Thymus (tissue), 11 donors: ENCODE measurements at regions not wholly inside any gene's neighbourhood (a gene's known extent, or its start where the extent isn't known, plus 50 kb on each side); places are given as distances from the start of the nearest gene placed in this dataset.

ENCODE experiments used
- DNase-seq, 9 donors: peaks; one replicate each; pipeline ENCODE4 v3.0.0-alpha.2; 2013; ENCODE audit warnings: low spot score in 9 of 9, low read depth in 6 of 9, missing footprints in 1 of 9
- H3K27ac ChIP-seq, 2 donors: one replicate each; pipeline ENCODE4 v1.5.1; 2013; ENCODE audit warnings: control low read depth in 1 of 2, low read depth in 1 of 2, low read length in 1 of 2, mild to moderate bottlenecking in 1 of 2, moderate library complexity in 1 of 2
- H3K27me3 ChIP-seq, 2 donors: one replicate each; pipeline ENCODE4 v1.5.1; 2013; ENCODE audit warnings: low read length in 1 of 2; ENCODE audit not compliant: control insufficient read depth in 2 of 2, insufficient read depth in 1 of 2
- H3K36me3 ChIP-seq, 2 donors: one replicate each; pipeline ENCODE4 v1.5.1; 2013; ENCODE audit warnings: low read length in 1 of 2, mild to moderate bottlenecking in 1 of 2, moderate library complexity in 1 of 2; ENCODE audit not compliant: control insufficient read depth in 2 of 2, insufficient read depth in 2 of 2
- H3K4me1 ChIP-seq, 2 donors: one replicate each; pipeline ENCODE4 v1.5.1; 2013; ENCODE audit warnings: low read length in 2 of 2; ENCODE audit not compliant: control insufficient read depth in 2 of 2, insufficient read depth in 2 of 2
- H3K4me3 ChIP-seq, 2 donors: one replicate each; pipeline ENCODE4 v1.5.1; 2013; ENCODE audit warnings: low read length in 2 of 2, control low read depth in 1 of 2, mild to moderate bottlenecking in 1 of 2
- H3K9me3 ChIP-seq, 2 donors: one replicate each; pipeline ENCODE4 v1.5.1; 2013; ENCODE audit warnings: low read length in 1 of 2, mild to moderate bottlenecking in 1 of 2; ENCODE audit not compliant: control insufficient read depth in 2 of 2, insufficient read depth in 1 of 2
- WGBS: extraction: QIAGEN DNeasy Blood & Tissue Kit; methylation state at CpG from one replicate; pipeline ENCODE4 v1.1.7; 2013; 5-methylcytosine and 5-hydroxymethylcytosine counted together
- donor health status: healthy.

DNA sequence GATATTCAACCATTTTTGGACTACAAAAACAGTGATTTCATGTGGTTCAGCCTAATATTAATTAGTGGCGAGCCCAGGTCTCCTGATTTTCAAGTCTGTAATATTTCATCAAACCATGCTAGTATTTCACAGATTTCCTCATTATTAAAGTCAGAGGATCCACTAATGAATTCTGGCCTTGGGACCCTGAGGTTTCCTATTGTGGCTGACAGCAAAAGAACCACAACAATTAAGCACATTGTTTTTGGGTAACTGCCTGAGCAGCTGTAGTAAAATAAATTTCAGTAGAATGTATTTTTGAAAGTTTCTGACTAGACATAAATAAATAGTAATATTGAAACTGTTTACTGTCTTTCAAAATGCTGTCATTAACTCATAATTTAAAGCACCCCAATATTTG is 630.7 kb upstream of the MMS22L start:
- Histone ChIP-seq H3K9me3 (no peaks in the 10 kb centered on the region), H3K36me3 (no peaks in the 10 kb centered on the region), H3K27me3 (no peaks in the 10 kb centered on the region), H3K4me3 (no peak overlapping the region), H3K27ac (no peak overlapping the region), H3K4me1 (no peaks in the 10 kb centered on the region)
- 84% methylated on average over 1 of the region's 1 CpG for WGBS
- no peak for DNase-seq

DNA sequence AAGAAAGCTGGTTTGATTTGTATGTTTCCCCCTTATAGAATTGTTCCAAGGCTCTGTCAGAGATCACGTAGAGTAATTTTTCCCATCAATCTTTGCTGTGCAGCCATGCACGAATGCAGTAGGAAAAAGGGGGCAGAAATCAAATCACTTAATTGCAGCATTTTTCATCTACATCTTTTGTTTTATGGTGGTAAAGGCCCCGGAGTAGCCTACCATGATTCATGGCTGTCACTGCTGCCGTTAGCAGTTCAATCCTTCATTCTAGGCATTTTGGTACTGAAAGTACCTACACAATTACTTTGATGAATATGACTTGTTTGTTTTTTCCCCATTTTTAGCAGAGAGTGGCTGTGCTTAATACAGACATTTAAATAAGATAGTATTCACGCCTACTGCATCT is 631.9 kb upstream of the MMS22L start:
- no peaks in the 10 kb centered on the region for H3K36me3 ChIP-seq
- H3K9me3 ChIP-seq: no peaks in the 10 kb centered on the region
- no peak overlapping the region for H3K4me3 ChIP-seq
- 86% methylated on average over 5 of the region's 5 CpGs for WGBS
- H3K4me1 ChIP-seq: no peaks in the 10 kb centered on the region
- no peak for DNase-seq
- no peak overlapping the region for H3K27ac ChIP-seq
- H3K27me3 ChIP-seq: no peaks in the 10 kb centered on the region

DNA sequence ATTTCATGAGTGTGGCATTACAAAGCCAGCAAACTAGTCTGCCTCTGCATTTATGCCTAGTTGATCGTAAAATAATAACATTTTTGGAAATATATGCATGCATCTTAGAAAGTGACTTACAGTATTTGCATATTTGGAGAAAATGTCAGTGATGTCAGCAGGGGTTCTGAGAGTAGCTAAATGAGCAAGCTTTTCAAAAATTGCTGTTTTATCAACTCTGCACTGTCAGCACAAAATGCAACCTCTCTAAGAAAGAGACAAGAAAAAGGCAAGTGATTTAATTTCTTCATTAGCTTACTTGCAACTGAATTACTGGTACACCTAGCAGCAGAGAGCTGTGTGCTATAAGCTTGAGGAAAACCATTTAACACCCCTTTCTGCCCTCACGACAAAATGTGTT is 632.5 kb upstream of the MMS22L start:
- H3K36me3 ChIP-seq: no peaks in the 10 kb centered on the region
- H3K4me1 ChIP-seq: no peaks in the 10 kb centered on the region
- 73% methylated on average over 2 of the region's 2 CpGs for WGBS
- H3K27me3 ChIP-seq: no peaks in the 10 kb centered on the region
- no peaks in the 10 kb centered on the region for H3K9me3 ChIP-seq
- H3K27ac ChIP-seq: no peak overlapping the region
- H3K4me3 ChIP-seq: no peak overlapping the region
- DNase-seq: no peak

DNA sequence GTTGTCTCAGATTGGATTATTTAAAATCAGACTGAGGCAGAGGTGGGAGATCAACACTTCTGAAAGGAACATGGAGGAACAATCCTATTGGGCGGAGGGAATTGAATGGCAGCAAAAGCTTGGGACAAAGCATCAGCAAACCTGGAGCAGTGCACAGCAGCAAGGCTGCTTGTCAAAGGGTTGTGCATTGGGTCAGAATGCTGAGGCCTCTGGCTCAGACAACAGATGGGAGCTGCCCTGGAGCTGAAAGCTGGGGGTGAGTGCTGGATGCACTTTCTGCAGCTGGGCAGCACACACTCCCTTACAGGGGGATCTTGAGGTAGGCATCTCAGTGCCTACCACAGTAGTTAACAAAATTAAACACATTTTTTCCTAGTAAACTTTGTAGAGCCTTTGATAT is 634.4 kb upstream of the MMS22L start:
- no peak for DNase-seq
- no peak overlapping the region for H3K4me3 ChIP-seq
- H3K9me3 ChIP-seq: no peaks in the 10 kb centered on the region
- no peaks in the 10 kb centered on the region for H3K36me3 ChIP-seq
- no peaks in the 10 kb centered on the region for H3K4me1 ChIP-seq
- 96% methylated on average over 1 of the region's 1 CpG for WGBS
- H3K27ac ChIP-seq: no peak overlapping the region
- no peaks in the 10 kb centered on the region for H3K27me3 ChIP-seq

DNA sequence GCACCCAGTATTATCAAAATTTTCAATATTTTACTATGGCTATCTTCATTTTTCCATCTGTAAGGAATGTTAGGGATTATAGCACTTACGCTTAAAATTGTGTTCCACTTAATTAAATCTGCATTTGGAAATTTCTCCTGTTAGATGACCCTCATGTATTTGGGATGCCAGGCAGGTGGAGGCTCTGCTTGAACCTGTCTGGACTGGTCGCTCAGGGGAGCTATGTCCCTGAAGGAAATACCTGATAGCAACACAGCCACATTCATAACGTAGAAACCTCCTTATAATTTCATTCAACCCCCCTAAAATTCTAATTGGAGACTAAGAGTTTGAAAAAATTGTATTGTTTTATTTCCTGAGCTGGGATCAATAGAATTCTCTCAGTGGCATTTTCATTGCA is 636.0 kb upstream of the MMS22L start:
- 73% methylated on average over 3 of the region's 3 CpGs for WGBS
- no peak for DNase-seq
- H3K27me3 ChIP-seq: no peaks in the 10 kb centered on the region

DNA sequence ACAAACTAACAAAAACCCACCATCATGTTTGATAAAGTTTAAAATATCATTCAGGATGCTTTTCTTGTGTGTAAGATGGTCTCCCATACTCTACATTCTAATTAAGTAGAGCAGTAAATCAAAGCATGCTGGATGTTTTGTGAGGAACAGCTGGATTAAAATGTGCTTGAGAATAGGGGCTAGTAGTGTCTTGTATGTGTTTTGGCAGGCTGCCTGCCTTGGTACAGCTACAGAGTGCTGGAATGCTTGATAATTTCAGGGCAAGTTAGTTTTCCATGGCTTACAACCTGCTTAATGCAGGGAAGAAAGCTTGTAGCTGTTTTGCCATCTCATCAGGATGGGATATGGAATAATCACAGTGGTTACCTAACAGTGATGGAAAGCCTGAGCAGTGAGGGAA is 636.6 kb upstream of the MMS22L start:
- H3K4me3 ChIP-seq: no peak overlapping the region
- DNase-seq: no peak
- H3K27ac ChIP-seq: no peak overlapping the region
- H3K4me1 ChIP-seq: no peaks in the 10 kb centered on the region
- H3K9me3 ChIP-seq: no peaks in the 10 kb centered on the region
- no peaks in the 10 kb centered on the region for H3K36me3 ChIP-seq
- H3K27me3 ChIP-seq: no peaks in the 10 kb centered on the region

More for the DNA sequence above, 636.0 kb upstream of the MMS22L start:
- Histone ChIP-seq H3K36me3 (no peaks in the 10 kb centered on the region), H3K4me1 (no peaks in the 10 kb centered on the region), H3K27ac (no peak overlapping the region), H3K9me3 (no peaks in the 10 kb centered on the region), H3K4me3 (no peak overlapping the region)

DNA sequence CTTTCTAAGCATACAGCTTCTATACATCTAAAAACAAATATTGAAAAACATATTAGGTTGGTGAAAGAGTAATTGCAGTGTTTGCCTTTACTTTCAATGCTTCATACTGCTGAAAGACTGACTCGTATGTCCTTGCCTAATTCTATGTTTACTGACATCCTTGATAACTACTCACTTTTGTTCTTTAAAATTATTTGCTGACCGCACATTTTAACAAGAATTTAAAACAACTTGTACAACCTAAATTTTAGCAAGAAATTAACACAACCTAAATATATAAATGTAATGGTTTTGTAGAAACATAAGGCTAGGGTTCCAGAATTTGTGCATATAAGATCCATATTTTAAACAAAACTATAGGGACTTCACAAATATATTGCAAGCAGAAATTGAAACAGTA is 640.2 kb upstream of the MMS22L start:
- WGBS: 95% methylated on average over 2 of the region's 2 CpGs
- Histone ChIP-seq H3K27me3 (no peaks in the 10 kb centered on the region), H3K4me3 (no peak overlapping the region), H3K9me3 (no peaks in the 10 kb centered on the region), H3K36me3 (no peaks in the 10 kb centered on the region), H3K4me1 (no peaks in the 10 kb centered on the region), H3K27ac (no peak overlapping the region)
- no peak for DNase-seq

DNA sequence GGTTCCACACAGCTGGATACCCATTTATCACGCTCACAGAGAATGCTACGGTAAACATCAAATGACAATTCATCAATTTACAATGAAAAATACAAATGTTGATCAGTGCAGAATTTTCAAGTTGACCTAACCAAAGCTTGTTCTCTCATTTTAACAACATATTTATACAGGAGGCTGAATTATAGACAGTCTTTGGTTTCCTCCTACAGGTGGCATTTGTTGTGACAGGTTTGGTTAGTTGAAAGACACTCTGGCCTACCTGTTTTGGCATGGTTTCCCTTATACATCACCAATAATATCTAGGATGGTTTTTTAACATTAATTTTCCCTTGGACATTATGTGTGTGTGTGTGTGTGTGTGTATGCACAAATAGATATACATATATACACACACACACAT is 642.5 kb upstream of the MMS22L start:
- Histone ChIP-seq H3K27me3 (no peaks in the 10 kb centered on the region), H3K27ac (no peak overlapping the region), H3K4me3 (no peak overlapping the region), H3K4me1 (no peaks in the 10 kb centered on the region), H3K9me3 (no peaks in the 10 kb centered on the region), H3K36me3 (no peaks in the 10 kb centered on the region)
- WGBS: 84% methylated on average over 2 of the region's 2 CpGs
- DNase-seq: no peak

DNA sequence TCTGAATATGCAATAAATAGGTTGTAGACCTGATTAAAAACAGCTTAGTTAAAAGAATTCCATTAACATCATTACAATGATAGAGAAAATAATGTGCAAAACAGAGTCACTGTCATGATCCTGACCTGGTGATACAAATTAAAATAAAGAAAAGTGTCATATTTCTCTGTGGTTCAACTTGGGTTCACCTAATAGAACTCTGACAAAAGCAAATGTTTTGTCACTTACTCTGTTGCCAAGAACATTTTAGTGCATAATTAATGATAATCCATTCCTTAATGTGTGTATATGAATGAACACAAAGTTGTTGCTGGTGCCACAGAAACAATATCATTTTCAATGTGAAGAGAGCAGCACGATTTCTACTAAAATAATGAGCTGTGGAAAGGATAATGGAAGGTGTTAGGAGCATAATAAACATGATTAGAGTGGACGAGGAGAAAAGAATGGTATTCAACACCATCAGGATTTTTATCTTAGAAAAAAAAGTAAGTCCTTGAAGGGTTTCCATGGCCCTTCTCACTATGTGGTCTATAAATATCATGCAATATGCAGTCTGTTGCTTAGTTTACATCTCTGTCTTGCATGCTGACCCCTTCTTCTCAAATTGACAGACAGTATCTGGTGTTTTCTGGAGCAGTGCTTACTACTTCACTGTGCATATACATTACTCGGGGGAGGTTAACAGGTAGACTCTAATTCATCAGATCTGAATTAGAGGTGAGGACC is 656.6 kb upstream of the MMS22L start:
- H3K4me1 ChIP-seq: no peaks in the 10 kb centered on the region
- WGBS: 79% methylated on average over 3 of the region's 3 CpGs
- no peak overlapping the region for H3K4me3 ChIP-seq
- no peaks in the 10 kb centered on the region for H3K9me3 ChIP-seq
- no peaks in the 10 kb centered on the region for H3K27me3 ChIP-seq
- DNase-seq: no peak
- no peaks in the 10 kb centered on the region for H3K36me3 ChIP-seq
- no peak overlapping the region for H3K27ac ChIP-seq

DNA sequence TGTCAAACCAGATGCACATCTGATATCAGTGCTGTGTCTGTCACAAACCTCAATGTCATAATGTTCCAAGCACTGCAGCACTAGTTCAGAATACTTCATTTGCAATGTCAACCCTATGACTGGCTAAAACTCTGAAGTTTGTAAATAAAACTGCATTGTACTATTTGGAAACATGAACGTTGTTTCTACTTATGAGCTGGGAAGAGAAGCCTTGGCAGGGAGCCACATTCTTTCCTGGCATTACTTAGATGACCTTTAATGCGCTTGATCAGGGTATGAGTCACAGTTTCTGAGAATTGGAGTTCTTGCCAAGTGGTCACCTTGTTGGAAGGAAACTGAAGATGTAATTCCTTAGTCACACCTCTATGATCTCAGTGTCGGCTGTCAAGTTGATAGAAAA is 664.8 kb upstream of the MMS22L start:
- Histone ChIP-seq H3K9me3 (no peaks in the 10 kb centered on the region), H3K27ac (no peak overlapping the region), H3K4me1 (no peaks in the 10 kb centered on the region), H3K4me3 (no peak overlapping the region), H3K36me3 (no peaks in the 10 kb centered on the region), H3K27me3 (no peaks in the 10 kb centered on the region)
- WGBS: 90% methylated on average over 3 of the region's 3 CpGs
- peak in 1 of 9 donors; percentile 12 for DNase-seq
